Thyroid gland (tissue), 4 donors: ENCODE measurements at regions not wholly inside any gene's neighbourhood (a gene's known extent, or its start where the extent isn't known, plus 50 kb on each side); places are given as distances from the start of the nearest gene placed in this dataset.

Experiments used
- POLR2A ChIP-seq, 2 donors: fragments of 450-650 bp; IDR thresholded peaks; one replicate each; pipeline ENCODE4 v1.6.1; 2017; ENCODE audit warnings: antibody characterized with exemption in 2 of 2, mild to moderate bottlenecking in 2 of 2, moderate library complexity in 1 of 2
- TF ChIP-seq, protein P1 (sequence below), 6 experiments: fragments of 200-600 bp in 3 of 6; fragments of 450-650 bp in 3 of 6; sonication (generic) in 3 of 6; IDR thresholded peaks; one replicate each; pipeline ENCODE4 v1.5.1; 2016 to 2019; ENCODE audit warnings: antibody characterized with exemption in 6 of 6, mild to moderate bottlenecking in 2 of 6, inconsistent platforms in 1 of 6, moderate library complexity in 1 of 6

DNA sequence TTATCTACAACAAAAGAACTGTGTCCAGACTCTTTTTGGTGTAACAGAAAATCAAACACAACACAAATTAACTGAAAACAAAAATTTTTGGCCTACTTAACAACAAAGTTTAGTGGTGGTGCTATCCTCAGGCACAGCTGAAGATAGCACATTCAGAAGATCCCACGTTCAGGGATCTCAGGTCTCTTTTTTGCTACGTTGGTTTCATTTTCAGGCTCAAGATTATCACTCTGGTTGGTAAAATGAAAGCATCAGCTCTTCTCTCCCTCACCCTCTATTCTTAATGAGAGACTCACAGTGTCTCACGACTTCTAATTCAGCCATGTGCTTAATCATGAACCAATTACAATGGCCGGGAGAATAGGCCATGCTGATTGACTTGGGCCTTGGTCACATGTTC lies 146.9 kb upstream of the PTPRG start:
- TF ChIP-seq, protein P1, sequence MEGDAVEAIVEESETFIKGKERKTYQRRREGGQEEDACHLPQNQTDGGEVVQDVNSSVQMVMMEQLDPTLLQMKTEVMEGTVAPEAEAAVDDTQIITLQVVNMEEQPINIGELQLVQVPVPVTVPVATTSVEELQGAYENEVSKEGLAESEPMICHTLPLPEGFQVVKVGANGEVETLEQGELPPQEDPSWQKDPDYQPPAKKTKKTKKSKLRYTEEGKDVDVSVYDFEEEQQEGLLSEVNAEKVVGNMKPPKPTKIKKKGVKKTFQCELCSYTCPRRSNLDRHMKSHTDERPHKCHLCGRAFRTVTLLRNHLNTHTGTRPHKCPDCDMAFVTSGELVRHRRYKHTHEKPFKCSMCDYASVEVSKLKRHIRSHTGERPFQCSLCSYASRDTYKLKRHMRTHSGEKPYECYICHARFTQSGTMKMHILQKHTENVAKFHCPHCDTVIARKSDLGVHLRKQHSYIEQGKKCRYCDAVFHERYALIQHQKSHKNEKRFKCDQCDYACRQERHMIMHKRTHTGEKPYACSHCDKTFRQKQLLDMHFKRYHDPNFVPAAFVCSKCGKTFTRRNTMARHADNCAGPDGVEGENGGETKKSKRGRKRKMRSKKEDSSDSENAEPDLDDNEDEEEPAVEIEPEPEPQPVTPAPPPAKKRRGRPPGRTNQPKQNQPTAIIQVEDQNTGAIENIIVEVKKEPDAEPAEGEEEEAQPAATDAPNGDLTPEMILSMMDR (IDR thresholded peaks at IDR 0.05), result no peak
- no peak for TF ChIP-seq POLR2A (IDR thresholded peaks at IDR 0.05)
